Spleen (tissue), 7 donors: ENCODE measurements at regions not wholly inside any gene's neighbourhood (a gene's known extent, or its start where the extent isn't known, plus 50 kb on each side); places are given as distances from the start of the nearest gene placed in this dataset.

Experiments used
- CTCF ChIP-seq, 11 experiments: fragments of 200-600 bp in 7 of 11; fragments of 450-650 bp in 4 of 11; sonication (generic) in 4 of 11; IDR thresholded peaks in 8 of 11; conservative IDR thresholded peaks in 3 of 11; 1 replicate in 7 of 11; 2 replicates in 4 of 11; pipeline versions ENCODE4 v1.4.0 to v1.8.0; 2016 to 2021; ENCODE audit warnings: antibody characterized with exemption in 11 of 11, inconsistent platforms in 4 of 11, mild to moderate bottlenecking in 1 of 11
- POLR2A ChIP-seq, 3 donors: fragments of 450-650 bp; IDR thresholded peaks; one replicate each; pipeline ENCODE4 v1.5.1; 2017; ENCODE audit warnings: antibody characterized with exemption in 3 of 3, mild to moderate bottlenecking in 1 of 3
- donor health status: DM: no; HTN: no; CAD: no; lungs with moderate emphysema.
- donor health status: DM: no; HTN: no; CAD: no.
- donor health status: DM: no; HTN: no; CAD: no.

GRCh38 chr6:105618247-105618646, 215.4 kb upstream of the PREP start:
- TF ChIP-seq CTCF (IDR thresholded peaks at IDR 0.05 in 8 of 11, conservative IDR thresholded peaks at IDR 0.05 in 3 of 11) (no peak), POLR2A (IDR thresholded peaks at IDR 0.05) (no peak)
